H9 (cell line): ENCODE measurements at regions not wholly inside any gene's neighbourhood (a gene's known extent, or its start where the extent isn't known, plus 50 kb on each side); places are given as distances from the start of the nearest gene placed in this dataset.

Experiments
- DNase-seq: peaks from one replicate; pipeline ENCODE4 v3.0.0-alpha.2; 2017
- H2AFZ ChIP-seq: one replicate; pipeline ENCODE4 v1.6.1; 2013; ENCODE audit warnings: mild to moderate bottlenecking, low read length, control low read depth, moderate library complexity
- H2AK5ac ChIP-seq: 2 replicates; pipeline ENCODE4 v1.6.1; 2013; ENCODE audit warnings: low read length, control low read depth, mixed read lengths; ENCODE audit not compliant: insufficient read length
- H2BK120ac ChIP-seq: one replicate; pipeline ENCODE4 v1.6.1; 2013; ENCODE audit warnings: low read depth, mild to moderate bottlenecking, low read length, control low read depth, inconsistent platforms; ENCODE audit not compliant: poor library complexity, severe bottlenecking
- H2BK12ac ChIP-seq: 2 replicates; pipeline ENCODE4 v1.6.1; 2013; ENCODE audit warnings: low read length, control low read depth, mixed read lengths, low read depth; ENCODE audit not compliant: insufficient read length
- H2BK15ac ChIP-seq: 2 replicates; pipeline ENCODE4 v1.6.1; 2013; ENCODE audit warnings: low read depth, low read length, control low read depth
- H2BK20ac ChIP-seq: one replicate; pipeline ENCODE4 v1.6.1; 2013; ENCODE audit warnings: low read depth, mild to moderate bottlenecking, low read length, control low read depth, inconsistent platforms; ENCODE audit not compliant: poor library complexity, severe bottlenecking
- H2BK5ac ChIP-seq: 2 replicates; pipeline ENCODE4 v1.6.1; 2013; ENCODE audit warnings: low read length, control low read depth, mixed read lengths; ENCODE audit not compliant: insufficient read length
- H3K14ac ChIP-seq: 2 replicates; pipeline ENCODE4 v1.6.1; 2013; ENCODE audit warnings: low read length, control low read depth; ENCODE audit not compliant: insufficient read depth
- H3K18ac ChIP-seq: 2 replicates; pipeline ENCODE4 v1.6.1; 2013; ENCODE audit warnings: low read depth, mild to moderate bottlenecking, mixed read lengths, low read length, control low read depth; ENCODE audit not compliant: insufficient read length
- H3K23ac ChIP-seq: 2 replicates; pipeline ENCODE4 v1.6.1; 2013; ENCODE audit warnings: low read length, control low read depth, mixed read lengths, low read depth; ENCODE audit not compliant: insufficient read length
- H3K23me2 ChIP-seq: 2 replicates; pipeline ENCODE4 v1.6.1; 2013; ENCODE audit warnings: low read depth, mild to moderate bottlenecking, mixed read lengths, low read length, control low read depth; ENCODE audit not compliant: insufficient read length, poor library complexity, severe bottlenecking
- H3K27ac ChIP-seq: 2 replicates; pipeline ENCODE4 v1.5.1; 2013; ENCODE audit warnings: low read length, control low read depth, mixed read lengths, low read depth; ENCODE audit not compliant: insufficient read length
- H3K27me3 ChIP-seq: 2 replicates; pipeline ENCODE4 v1.6.1; 2013; ENCODE audit warnings: low read length, control low read depth, inconsistent platforms; ENCODE audit not compliant: insufficient read depth
- H3K4ac ChIP-seq: 2 replicates; pipeline ENCODE4 v1.6.1; 2013; ENCODE audit warnings: low read depth, mild to moderate bottlenecking, control low read depth, inconsistent platforms, low read length, moderate library complexity
- H3K4me1 ChIP-seq: 2 replicates; pipeline ENCODE4 v1.6.1; 2013; ENCODE audit warnings: low read length, control low read depth, inconsistent platforms; ENCODE audit not compliant: insufficient read depth
- H3K4me2 ChIP-seq: 2 replicates; pipeline ENCODE4 v1.6.1; 2013; ENCODE audit warnings: low read length, control low read depth, mixed read lengths; ENCODE audit not compliant: insufficient read length, insufficient read depth
- H3K56ac ChIP-seq: 2 replicates; pipeline ENCODE4 v1.6.1; 2013; ENCODE audit warnings: low read depth, mild to moderate bottlenecking, mixed read lengths, low read length, control low read depth; ENCODE audit not compliant: insufficient read length
- H3K79me1 ChIP-seq: 2 replicates; pipeline ENCODE4 v1.6.1; 2013; ENCODE audit warnings: low read depth, mild to moderate bottlenecking, moderate library complexity, low read length, control low read depth, inconsistent platforms; ENCODE audit not compliant: insufficient read depth, poor library complexity, severe bottlenecking
- H3K79me2 ChIP-seq: 2 replicates; pipeline ENCODE4 v1.6.1; 2013; ENCODE audit warnings: low read length, control low read depth, inconsistent platforms; ENCODE audit not compliant: insufficient read depth
- H3K9ac ChIP-seq: 2 replicates; pipeline ENCODE4 v1.6.1; 2013; ENCODE audit warnings: low read length, control low read depth, mixed read lengths; ENCODE audit not compliant: insufficient read length; ENCODE audit errors: extremely low read depth
- H3K9me3 ChIP-seq: one replicate; pipeline ENCODE4 v1.6.1; 2013; ENCODE audit warnings: low read depth, low read length, inconsistent platforms; ENCODE audit not compliant: control insufficient read depth
- H3T11ph ChIP-seq: one replicate; pipeline ENCODE4 v1.6.1; 2013; ENCODE audit warnings: mild to moderate bottlenecking, low read length, control low read depth, inconsistent platforms
- H4K20me1 ChIP-seq: one replicate; pipeline ENCODE4 v1.6.1; 2013; ENCODE audit not compliant: control insufficient read depth, insufficient read length, insufficient read depth
- H4K5ac ChIP-seq: 2 replicates; pipeline ENCODE4 v1.6.1; 2013; ENCODE audit warnings: low read depth, mild to moderate bottlenecking, mixed read lengths, low read length, control low read depth; ENCODE audit not compliant: insufficient read length
- H4K8ac ChIP-seq: replicated peaks from 2 replicates; pipeline ENCODE4 v1.6.1; 2013; ENCODE audit warnings: low read length, control low read depth, mixed read lengths, low read depth; ENCODE audit not compliant: insufficient read length
- H4K91ac ChIP-seq: 2 replicates; pipeline ENCODE4 v1.6.1; 2013; ENCODE audit warnings: low read depth, mild to moderate bottlenecking, moderate library complexity, mixed read lengths, low read length, control low read depth; ENCODE audit not compliant: insufficient read length
- H3K27ac Mint-ChIP-seq, 3 experiments: 2 replicates in 2 of 3; 3 replicates in 1 of 3; pipeline ENCODE4 v1.8.0; 2020 to 2021; ENCODE audit warnings: mixed read lengths in 3 of 3, mild to moderate bottlenecking in 1 of 3, moderate library complexity in 1 of 3
- H3K27me3 Mint-ChIP-seq: 2 replicates; pipeline ENCODE4 v1.8.0; 2021; ENCODE audit warnings: low read depth, mild to moderate bottlenecking, moderate library complexity, mixed read lengths
- H3K36me3 Mint-ChIP-seq, 3 experiments: 2 replicates in 2 of 3; 3 replicates in 1 of 3; pipeline ENCODE4 v1.8.0; 2020 to 2021; ENCODE audit warnings: low read depth in 3 of 3, mixed read lengths in 3 of 3; ENCODE audit not compliant: insufficient read depth in 1 of 3
- H3K4me1 Mint-ChIP-seq, 2 experiments: 2 replicates each; pipeline ENCODE4 v1.8.0; 2020; ENCODE audit warnings: mixed read lengths in 2 of 2
- H3K4me3 Mint-ChIP-seq, 2 experiments: 2 replicates in 1 of 2; 3 replicates in 1 of 2; pipeline ENCODE4 v1.8.0; 2020 to 2021; ENCODE audit warnings: mild to moderate bottlenecking in 2 of 2, mixed read lengths in 2 of 2, moderate library complexity in 1 of 2
- H3K9me3 Mint-ChIP-seq, 2 experiments: 2 replicates in 1 of 2; 3 replicates in 1 of 2; pipeline ENCODE4 v1.8.0; 2020; ENCODE audit warnings: mild to moderate bottlenecking in 2 of 2, mixed read lengths in 2 of 2, moderate library complexity in 1 of 2
- CTCF ChIP-seq: fragments of 200-600 bp; sonication (generic); conservative IDR thresholded peaks from 3 replicates; pipeline ENCODE4 v1.8.0; 2021; ENCODE audit warnings: antibody characterized with exemption, mild to moderate bottlenecking
- WGBS: extraction: QIAGEN DNeasy Blood & Tissue Kit; methylation state at CpG from one replicate; pipeline ENCODE4 v1.1.7; 2013; ENCODE audit warnings: missing lambda C conversion rate, low lambda C conversion rate, mixed read lengths; ENCODE audit not compliant: insufficient read length; ENCODE audit errors: extremely low coverage; 5-methylcytosine and 5-hydroxymethylcytosine counted together

- Mint-ChIP-seq H3K4me3 (no peak overlapping the region), H3K27ac (no peak overlapping the region), H3K36me3 (no peaks in the 10 kb centered on the region), H3K27me3 (peaks cover 34% of the 10 kb centered on the region), H3K4me1 (peaks cover 8% of the 10 kb centered on the region in 2 experiments), H3K9me3 (peaks cover 4 to 7% of the 10 kb centered on the region in 2 experiments; a peak in 4 of 5 replicates)
- H4K20me1 ChIP-seq = no peaks in the 10 kb centered on the region
- no peak overlapping the region for H4K8ac ChIP-seq
- H2BK20ac ChIP-seq = no peak overlapping the region
- no peak overlapping the region for H2AFZ ChIP-seq
- H3K79me2 ChIP-seq = no peaks in the 10 kb centered on the region
- no peak overlapping the region for H2BK12ac ChIP-seq
- H3K4ac ChIP-seq = no peak overlapping the region
- no CpG with 5 or more reads among the region's 1 CpG for WGBS
- H3K4me1 ChIP-seq = peaks cover 4% of the 10 kb centered on the region; the same call in 1 of the 2 replicates
- H3K18ac ChIP-seq = no peak overlapping the region
- TF ChIP-seq CTCF = no peak
- H2BK120ac ChIP-seq = no peak overlapping the region
- H3K14ac ChIP-seq = no peak overlapping the region
- H2AK5ac ChIP-seq = no peak overlapping the region
- H3T11ph ChIP-seq = no peak overlapping the region
- no peaks in the 10 kb centered on the region for H3K27me3 ChIP-seq
- H2BK5ac ChIP-seq = no peak overlapping the region
- no peaks in the 10 kb centered on the region for H3K79me1 ChIP-seq
- no peaks in the 10 kb centered on the region for H3K9me3 ChIP-seq
- H3K23ac ChIP-seq = no peak overlapping the region
- no peak overlapping the region for H3K56ac ChIP-seq
- H4K5ac ChIP-seq = no peak overlapping the region
- no peaks in the 10 kb centered on the region for H3K23me2 ChIP-seq
- no peak overlapping the region for H3K9ac ChIP-seq
- H4K91ac ChIP-seq = no peak overlapping the region
- H3K27ac ChIP-seq = no peak overlapping the region
- no peak overlapping the region for H3K4me2 ChIP-seq
- H2BK15ac ChIP-seq = no peak overlapping the region
- no peak for DNase-seq
Measured at GRCh38 chr1:213675043-213675442, 312.7 kb upstream of the PROX1 start.
